PC-9 (cell line): ENCODE measurements at regions not wholly inside any gene's neighbourhood (a gene's known extent, or its start where the extent isn't known, plus 50 kb on each side); places are given as distances from the start of the nearest gene placed in this dataset.

Experiments
- BruUV-seq: library from RNA; stranded (reverse); fragments of 400-500 nt; replicated peaks from 2 replicates; lab custom pipeline; 2021; lab: Mats Ljungman, UMichigan
- CTCF ChIA-PET: fragments of 300-600 bp; sonication (Branson Sonifier 250); formaldehyde crosslinking; loops from one replicate; lab custom pipeline; 2022; ENCODE audit warnings: antibody characterized with exemption; lab: Charles Lee
- POLR2A ChIA-PET: fragments of 300-600 bp; sonication (Branson Sonifier 250); formaldehyde crosslinking; loops from one replicate; lab custom pipeline; 2022; ENCODE audit warnings: antibody characterized with exemption; ENCODE audit not compliant: unreplicated experiment; lab: Charles Lee
- DNase-seq, 2 experiments: peaks; one replicate each; pipeline versions ENCODE4 v3.0.0 to v3.0.0-alpha.2; 2015 to 2022; ENCODE audit warnings: mixed read lengths in 1 of 2
- H2AFZ ChIP-seq: fragments of 200-600 bp; sonication (generic); 2 replicates; pipeline ENCODE4 v1.8.1; 2017; ENCODE audit warnings: antibody characterized with exemption
- H3F3A ChIP-seq: fragments of 200-600 bp; sonication (generic); 2 replicates; pipeline ENCODE4 v1.8.1; 2017; ENCODE audit warnings: antibody characterized with exemption, mild to moderate bottlenecking, low read depth; ENCODE audit not compliant: insufficient read depth
- H3K27ac ChIP-seq: fragments of 200-600 bp; sonication (generic); 2 replicates; pipeline ENCODE4 v1.6.1; 2016; ENCODE audit warnings: mixed run types
- H3K27me3 ChIP-seq: fragments of 200-600 bp; sonication (generic); 2 replicates; pipeline ENCODE4 v1.6.1; 2016; ENCODE audit warnings: low read depth, mixed run types; ENCODE audit not compliant: insufficient read depth
- H3K36me3 ChIP-seq: fragments of 200-600 bp; sonication (generic); 2 replicates; pipeline ENCODE4 v1.6.1; 2016; ENCODE audit warnings: low read depth, mixed run types
- H3K4me1 ChIP-seq: fragments of 200-600 bp; sonication (generic); replicated peaks from 2 replicates; pipeline ENCODE4 v1.6.1; 2016; ENCODE audit warnings: mixed run types; ENCODE audit not compliant: insufficient read depth
- H3K4me2 ChIP-seq: fragments of 200-600 bp; sonication (generic); 2 replicates; pipeline ENCODE4 v1.6.1; 2017; ENCODE audit warnings: mixed run types
- H3K4me3 ChIP-seq: fragments of 200-600 bp; sonication (generic); 2 replicates; pipeline ENCODE4 v1.6.1; 2016; ENCODE audit warnings: mixed run types
- H3K79me2 ChIP-seq: fragments of 200-600 bp; sonication (generic); 2 replicates; pipeline ENCODE4 v1.6.1; 2017; ENCODE audit warnings: low read depth, mixed run types
- H3K9me2 ChIP-seq: fragments of 200-600 bp; sonication (generic); 2 replicates; pipeline ENCODE4 v1.8.1; 2017; ENCODE audit warnings: mild to moderate bottlenecking; ENCODE audit not compliant: insufficient read depth
- H3K9me3 ChIP-seq: fragments of 200-600 bp; sonication (generic); 2 replicates; pipeline ENCODE4 v1.8.1; 2016; ENCODE audit warnings: low read depth; ENCODE audit not compliant: insufficient read depth
- H4K20me1 ChIP-seq: fragments of 200-600 bp; sonication (generic); 2 replicates; pipeline ENCODE4 v1.8.1; 2017; ENCODE audit not compliant: insufficient read depth
- CTCF ChIP-seq: fragments of 200-600 bp; sonication (generic); conservative IDR thresholded peaks from 2 replicates; pipeline ENCODE4 v1.6.1; 2017; ENCODE audit warnings: mixed run types, antibody characterized with exemption, mild to moderate bottlenecking, moderate library complexity
- EZH2 ChIP-seq: fragments of 200-600 bp; sonication (generic); IDR thresholded peaks from 2 replicates; pipeline ENCODE4 v1.8.0; 2017; ENCODE audit warnings: antibody characterized with exemption, low read depth
- intact Hi-C: fragments of 100-400 bp; cut with micrococcal nuclease; formaldehyde crosslinking; loops from one replicate; pipeline ENCODE4 v1.10.0; 2022; ENCODE audit not compliant: unreplicated experiment

GRCh38 chr5:105032917-105033316 lies 1470.3 kb upstream of the NUDT12 start:
- no peaks in the 10 kb centered on the region for H3K79me2 ChIP-seq
- no peak overlapping the region for H2AFZ ChIP-seq
- H3K4me2 ChIP-seq = no peak overlapping the region
- H4K20me1 ChIP-seq = no peaks in the 10 kb centered on the region
- H3K27me3 ChIP-seq = no peaks in the 10 kb centered on the region
- no peaks in the 10 kb centered on the region for H3F3A ChIP-seq
- BruUV-seq = no TSS peak
- TF ChIP-seq CTCF (no peak), EZH2 (no peak)
- CTCF ChIA-PET = no interaction called here
- H3K36me3 ChIP-seq = no peaks in the 10 kb centered on the region
- intact Hi-C loops = no loop called here
- H3K4me1 ChIP-seq = no peaks in the 10 kb centered on the region
- no peak overlapping the region for H3K4me3 ChIP-seq
- POLR2A ChIA-PET = no interaction called here
- no peak for DNase-seq
- H3K9me2 ChIP-seq = no peaks in the 10 kb centered on the region
- no peak overlapping the region for H3K27ac ChIP-seq
- H3K9me3 ChIP-seq = no peaks in the 10 kb centered on the region

- intact Hi-C loops = no loop called here
- no peaks in the 10 kb centered on the region for H3K79me2 ChIP-seq
- H3K9me2 ChIP-seq = no peaks in the 10 kb centered on the region
- DNase-seq = no peak
- no peaks in the 10 kb centered on the region for H3K36me3 ChIP-seq
- no peak overlapping the region for H2AFZ ChIP-seq
- no peaks in the 10 kb centered on the region for H3K27me3 ChIP-seq
- H3K4me1 ChIP-seq = no peaks in the 10 kb centered on the region
- TF ChIP-seq CTCF = no peak
- no peak for TF ChIP-seq EZH2
- no peaks in the 10 kb centered on the region for H4K20me1 ChIP-seq
- H3F3A ChIP-seq = no peaks in the 10 kb centered on the region
- no TSS peak for BruUV-seq
- no peak overlapping the region for H3K4me2 ChIP-seq
- no peak overlapping the region for H3K4me3 ChIP-seq
- POLR2A ChIA-PET = no interaction called here
- H3K9me3 ChIP-seq = no peaks in the 10 kb centered on the region
- H3K27ac ChIP-seq = no peak overlapping the region
- CTCF ChIA-PET = no interaction called here
These were observed 1467.6 kb upstream of the NUDT12 start for GRCh38 chr5:105030153-105030552.

GRCh38 chr5:105015098-105015497 lies 1452.5 kb upstream of the NUDT12 start:
- intact Hi-C loops = no loop called here

More at GRCh38 chr5:105015098-105015497, 1452.5 kb upstream of the NUDT12 start:
- no peaks in the 10 kb centered on the region for H3K4me1 ChIP-seq
- H3K27ac ChIP-seq = no peak overlapping the region
- H3F3A ChIP-seq = no peaks in the 10 kb centered on the region
- H4K20me1 ChIP-seq = no peaks in the 10 kb centered on the region
- ChIA-PET POLR2A (no interaction called here), CTCF (no interaction called here)
- DNase-seq = no peak
- TF ChIP-seq EZH2 (no peak), CTCF (no peak)
- no peak overlapping the region for H3K4me3 ChIP-seq
- no TSS peak for BruUV-seq
- H3K79me2 ChIP-seq = no peaks in the 10 kb centered on the region
- no peaks in the 10 kb centered on the region for H3K36me3 ChIP-seq
- H3K9me2 ChIP-seq = no peaks in the 10 kb centered on the region
- H3K9me3 ChIP-seq = no peaks in the 10 kb centered on the region
- H3K4me2 ChIP-seq = no peak overlapping the region
- H3K27me3 ChIP-seq = no peaks in the 10 kb centered on the region
- H2AFZ ChIP-seq = no peak overlapping the region
